ENCODE measurements at regions not wholly inside any gene's neighbourhood (a gene's known extent, or its start where the extent isn't known, plus 50 kb on each side); places are given as distances from the start of the nearest gene placed in this dataset.

GRCh38 chr5:77892061-77893010 is 116.2 kb upstream of the TBCA start:
- H3K27ac ChIP-seq: no peak overlapping the region
- no peak for TF ChIP-seq CTCF (IDR thresholded peaks at IDR 0.05)
- H3K36me3 ChIP-seq: no peaks in the 10 kb centered on the region
- H3K27me3 ChIP-seq: no peaks in the 10 kb centered on the region
- DNase-seq (no peak), ATAC-seq (no peak)
- H3K4me1 ChIP-seq: no peaks in the 10 kb centered on the region
- no peak overlapping the region for H3K4me3 ChIP-seq
- intact Hi-C loops (cut with DNase I): no loop called here
- H3K9me3 ChIP-seq: no peaks in the 10 kb centered on the region

GRCh38 chr5:77885519-77885918 is 109.4 kb upstream of the TBCA start:
- H3K27ac ChIP-seq: no peak overlapping the region
- H3K4me3 ChIP-seq: no peak overlapping the region
- H3K4me1 ChIP-seq: peaks cover 0 to 5% of the 10 kb centered on the region in 2 donors
- peaks cover 0 to 20% of the 10 kb centered on the region in 2 donors for H3K27me3 ChIP-seq
- DNase-seq: no peak
- no peak for TF ChIP-seq CTCF (IDR thresholded peaks at IDR 0.05)
- no peaks in the 10 kb centered on the region for H3K36me3 ChIP-seq
- ATAC-seq: no peak
- intact Hi-C loops (cut with DNase I): no loop called here
- H3K9me3 ChIP-seq: no peaks in the 10 kb centered on the region

GRCh38 chr5:77882670-77883257 is 106.6 kb upstream of the TBCA start:
- Histone ChIP-seq H3K27ac (no peak overlapping the region), H3K4me3 (no peak overlapping the region), H3K4me1 (peaks cover 0 to 10% of the 10 kb centered on the region in 2 donors), H3K9me3 (no peaks in the 10 kb centered on the region), H3K36me3 (no peaks in the 10 kb centered on the region), H3K27me3 (peaks cover 0 to 20% of the 10 kb centered on the region in 2 donors)
- no peak for DNase-seq
- no peak for ATAC-seq
- intact Hi-C loops (cut with DNase I): no loop called here
- TF ChIP-seq CTCF (IDR thresholded peaks at IDR 0.05): no peak

GRCh38 chr5:77881528-77881927 is 105.4 kb upstream of the TBCA start:
- ATAC-seq (no peak), DNase-seq (no peak)
- intact Hi-C loops (cut with DNase I): no loop called here
- no peak overlapping the region for H3K27ac ChIP-seq
- no peak for TF ChIP-seq CTCF (IDR thresholded peaks at IDR 0.05)
- no peak overlapping the region for H3K4me3 ChIP-seq
- no peaks in the 10 kb centered on the region for H3K9me3 ChIP-seq
- peaks cover 0 to 19% of the 10 kb centered on the region in 2 donors for H3K27me3 ChIP-seq
- H3K36me3 ChIP-seq: no peaks in the 10 kb centered on the region
- peaks cover 0 to 22% of the 10 kb centered on the region in 2 donors for H3K4me1 ChIP-seq
